Endothelial cell of umbilical vein (primary cell): ENCODE measurements at regions not wholly inside any gene's neighbourhood (a gene's known extent, or its start where the extent isn't known, plus 50 kb on each side); places are given as distances from the start of the nearest gene placed in this dataset.
A peak's percentile ranks its signal among the peaks of the same experiment; 100 is the strongest.

Source experiments
- BruUV-seq: library from RNA; stranded (reverse); fragments of 400-500 nt; replicated peaks from 2 replicates; lab custom pipeline; 2021; lab: Mats Ljungman, UMichigan
- CTCF ChIA-PET: fragments of 300-600, 350-600 bp; sonication (Branson Sonifier 250); formaldehyde crosslinking; loops from one replicate; lab custom pipeline; 2021; ENCODE audit warnings: antibody characterized with exemption, inconsistent platforms; lab: Charles Lee
- POLR2A ChIA-PET: fragments of 300-600, 350-600 bp; sonication (Branson Sonifier 250); formaldehyde crosslinking; loops from one replicate; lab custom pipeline; 2021; ENCODE audit warnings: antibody characterized with exemption, inconsistent platforms; lab: Charles Lee
- DNase-seq: peaks from one replicate; pipeline ENCODE4 v3.0.0-alpha.2; 2011; ENCODE audit warnings: low read depth, low spot score
- FAIRE-seq: peaks from 2 replicates; lab custom pipeline; 2011; peaks lifted over from hg19 to GRCh38; lab: Jason Lieb, UNC
- H2AFZ ChIP-seq: 2 replicates; pipeline ENCODE4 v1.6.0; 2012; ENCODE audit warnings: low read depth, low read length, control low read depth, inconsistent platforms
- H3K27ac ChIP-seq: 2 replicates; pipeline ENCODE4 v1.5.1; 2011; ENCODE audit warnings: low read depth, mild to moderate bottlenecking, control low read depth, low read length, moderate library complexity; ENCODE audit not compliant: insufficient read depth
- H3K27me3 ChIP-seq, 2 experiments: 2 replicates each; pipeline versions ENCODE4 v1.6.0 to v1.6.1; 2011; ENCODE audit warnings: low read length in 2 of 2, mixed read lengths in 1 of 2; ENCODE audit not compliant: control insufficient read depth in 2 of 2, insufficient read depth in 2 of 2
- H3K36me3 ChIP-seq, 2 experiments: 2 replicates in 1 of 2; 3 replicates in 1 of 2; pipeline ENCODE4 v1.5.1; 2011; ENCODE audit warnings: low read length in 2 of 2, mild to moderate bottlenecking in 1 of 2, moderate library complexity in 1 of 2; ENCODE audit not compliant: control insufficient read depth in 2 of 2, insufficient read depth in 2 of 2; ENCODE audit errors: extremely low read depth in 1 of 2
- H3K4me1 ChIP-seq: 3 replicates; pipeline ENCODE4 v1.5.1; 2011; ENCODE audit warnings: mild to moderate bottlenecking, low read length; ENCODE audit not compliant: control insufficient read depth, insufficient read depth; ENCODE audit errors: extremely low read depth
- H3K4me2 ChIP-seq: 2 replicates; pipeline ENCODE4 v1.6.1; 2011; ENCODE audit warnings: low read length, control low read depth, mixed read lengths; ENCODE audit not compliant: insufficient read depth
- H3K4me3 ChIP-seq, 3 experiments: fragments of 200-600 bp in 1 of 3; sonication (generic), shearing (Covaris generic) in 1 of 3; replicated peaks in 1 of 3; 2 replicates each; pipeline ENCODE4 v1.5.1; 2011 to 2016; ENCODE audit warnings: control low read depth in 3 of 3, low read length in 3 of 3, mild to moderate bottlenecking in 2 of 3, inconsistent platforms in 1 of 3, low read depth in 1 of 3, moderate library complexity in 1 of 3; ENCODE audit not compliant: insufficient read depth in 1 of 3
- H3K79me2 ChIP-seq: 2 replicates; pipeline ENCODE4 v1.6.0; 2012; ENCODE audit warnings: low read length, inconsistent platforms; ENCODE audit not compliant: control insufficient read depth, insufficient read depth
- H3K9ac ChIP-seq: replicated peaks from 2 replicates; pipeline ENCODE3; 2011; ENCODE audit warnings: low read length, control low read depth; ENCODE audit not compliant: insufficient read depth; ENCODE audit errors: extremely low read depth
- H3K9me1 ChIP-seq: replicated peaks from 3 replicates; pipeline ENCODE4 v1.6.0; 2011; ENCODE audit warnings: mild to moderate bottlenecking, low read length; ENCODE audit not compliant: control insufficient read depth, insufficient read depth; ENCODE audit errors: extremely low read depth
- H3K9me3 ChIP-seq: replicated peaks from 2 replicates; pipeline ENCODE4 v1.5.1; 2012; ENCODE audit warnings: low read length, inconsistent platforms; ENCODE audit not compliant: control insufficient read depth, insufficient read depth
- H4K20me1 ChIP-seq: replicated peaks from 2 replicates; pipeline ENCODE3; 2011; ENCODE audit warnings: mild to moderate bottlenecking, low read length; ENCODE audit not compliant: control insufficient read depth, insufficient read depth; ENCODE audit errors: extremely low read depth
- CTCF ChIP-seq, 2 donors: IDR thresholded peaks; 1 replicate in 1 of 2; 2 replicates in 1 of 2; pipeline ENCODE4 v1.5.1; 2011; ENCODE audit warnings: low read length in 2 of 2, mild to moderate bottlenecking in 2 of 2, moderate library complexity in 2 of 2, control low read depth in 1 of 2, inconsistent platforms in 1 of 2, low read depth in 1 of 2; ENCODE audit not compliant: insufficient read depth in 1 of 2; ENCODE audit errors: extremely low read depth in 1 of 2
- EZH2 ChIP-seq: IDR thresholded peaks from 2 replicates; pipeline ENCODE4 v1.6.1; 2012; ENCODE audit warnings: borderline replicate concordance, low read depth, mild to moderate bottlenecking, moderate library complexity, low read length, inconsistent platforms; ENCODE audit not compliant: severe bottlenecking
- FOS ChIP-seq: IDR thresholded peaks from 2 replicates; pipeline ENCODE4 v1.6.1; 2011; ENCODE audit warnings: mild to moderate bottlenecking, low read length, moderate library complexity, borderline replicate concordance; ENCODE audit not compliant: insufficient read depth
- GATA2 ChIP-seq: IDR thresholded peaks from 2 replicates; pipeline ENCODE4 v1.7.0; 2011; ENCODE audit warnings: low read depth, mild to moderate bottlenecking, moderate library complexity, mixed read lengths, low read length; ENCODE audit not compliant: insufficient read length, insufficient read depth
- JUN ChIP-seq: IDR thresholded peaks from 2 replicates; pipeline ENCODE4 v1.6.1; 2011; ENCODE audit warnings: borderline replicate concordance, low read depth; ENCODE audit not compliant: insufficient read length, insufficient read depth
- MAX ChIP-seq: IDR thresholded peaks from 2 replicates; pipeline ENCODE4 v1.6.1; 2011; ENCODE audit not compliant: insufficient read depth, insufficient read length
- MYC ChIP-seq: IDR thresholded peaks from one replicate; pipeline ENCODE4 v1.6.1; 2011; ENCODE audit warnings: mild to moderate bottlenecking, low read depth, low read length
- POLR2A ChIP-seq: IDR thresholded peaks from 2 replicates; pipeline ENCODE4 v1.6.1; 2012; ENCODE audit warnings: low read depth, mild to moderate bottlenecking, control low read depth, low read length
- POLR2AphosphoS5 ChIP-seq: IDR thresholded peaks from 2 replicates; pipeline ENCODE4 v1.6.1; 2012; ENCODE audit warnings: low read depth, mild to moderate bottlenecking, control low read depth, low read length, moderate library complexity; ENCODE audit not compliant: insufficient read depth
- dilution Hi-C: fragments of 300-500 bp; cut with MboI; formaldehyde crosslinking; loops from one replicate; pipeline ENCODE4 v1.15.0; 2019; ENCODE audit warnings: low sequenced_read_pairs; ENCODE audit not compliant: extremely low pct_ligation_motif_present
- intact Hi-C: fragments of 100-400 bp; cut with micrococcal nuclease; formaldehyde crosslinking; loops from one replicate; pipeline ENCODE4 v1.10.0; 2022

DNA sequence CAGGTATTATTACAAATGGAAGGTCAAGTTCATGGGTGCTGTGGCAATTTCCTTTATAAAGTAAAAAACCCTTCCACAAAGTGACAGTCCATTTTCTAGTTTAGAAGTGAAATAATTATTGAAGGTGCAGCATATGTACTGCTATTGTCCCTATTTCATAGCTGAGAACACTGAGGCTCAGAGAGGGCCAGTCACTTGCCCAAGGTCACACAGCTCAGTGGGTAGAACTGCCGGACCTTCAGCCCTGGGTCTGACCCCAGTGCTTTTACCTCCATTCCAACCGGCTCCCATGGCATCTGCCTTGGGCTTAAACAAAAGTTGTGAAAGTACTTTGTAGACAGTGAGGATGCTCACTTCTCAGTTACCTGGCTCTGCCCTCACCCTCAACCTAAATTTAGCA, 150.6 kb upstream of the SMIM23 start:
- no TSS peak for BruUV-seq
- Histone ChIP-seq H3K4me2 (peak overlapping the region; percentile 22), H3K27ac (no peak overlapping the region), H3K4me1 (peaks cover 3% of the 10 kb centered on the region), H3K4me3 (no peak overlapping the region), H3K9me1 (no peaks in the 10 kb centered on the region), H3K36me3 (no peaks in the 10 kb centered on the region), H3K79me2 (no peaks in the 10 kb centered on the region), H4K20me1 (no peaks in the 10 kb centered on the region), H3K9me3 (no peaks in the 10 kb centered on the region), H2AFZ (no peak overlapping the region), H3K9ac (no peak overlapping the region), H3K27me3 (no peaks in the 10 kb centered on the region)
- intact Hi-C loops (loop anchor here (10.0 kb wide), 1 partner anchor 410 kb away; no protein-coding TSS in a partner anchor), dilution Hi-C loops (no loop called here)
- TF ChIP-seq CTCF (IDR thresholded peaks at IDR 0.05; ENCODE audit: extremely low read depth in 1 of 2, insufficient read depth in 1 of 2, low read depth in 1 of 2, low read length in 2 of 2) = no peak
- no peak for TF ChIP-seq MAX
- no peak for TF ChIP-seq EZH2
- TF ChIP-seq FOS = no peak
- no peak for TF ChIP-seq POLR2AphosphoS5
- no peak for TF ChIP-seq GATA2
- no peak for TF ChIP-seq POLR2A
- TF ChIP-seq JUN = no peak
- no peak for TF ChIP-seq MYC
- DNase-seq (no peak), FAIRE-seq (no peak)
- POLR2A ChIA-PET = no interaction called here
- CTCF ChIA-PET = no interaction called here
